Neuronal stem cell (in vitro differentiated cells): ENCODE measurements at regions not wholly inside any gene's neighbourhood (a gene's known extent, or its start where the extent isn't known, plus 50 kb on each side); places are given as distances from the start of the nearest gene placed in this dataset.

Experiments used
- DNase-seq: peaks from one replicate; pipeline ENCODE4 v3.0.0-alpha.2; 2013; ENCODE audit warnings: low spot score
- H2AFZ ChIP-seq: one replicate; pipeline ENCODE4 v1.6.1; 2013; ENCODE audit warnings: mild to moderate bottlenecking, low read length, inconsistent platforms
- H2AK5ac ChIP-seq: 2 replicates; pipeline ENCODE4 v1.6.1; 2013; ENCODE audit warnings: low read depth, mild to moderate bottlenecking, inconsistent platforms, low read length, moderate library complexity, mixed read lengths
- H2BK120ac ChIP-seq: 2 replicates; pipeline ENCODE4 v1.6.1; 2013; ENCODE audit warnings: low read depth, mild to moderate bottlenecking, inconsistent platforms, low read length, moderate library complexity, mixed read lengths
- H2BK12ac ChIP-seq: one replicate; pipeline ENCODE4 v1.6.1; 2013; ENCODE audit warnings: low read length, inconsistent platforms
- H2BK15ac ChIP-seq: 2 replicates; pipeline ENCODE4 v1.6.1; 2013; ENCODE audit warnings: mild to moderate bottlenecking, low read length, inconsistent platforms, mixed read lengths
- H2BK5ac ChIP-seq: one replicate; pipeline ENCODE4 v1.6.1; 2013; ENCODE audit warnings: inconsistent platforms, mild to moderate bottlenecking, low read length, moderate library complexity
- H3K14ac ChIP-seq: one replicate; pipeline ENCODE4 v1.6.1; 2013; ENCODE audit warnings: low read length, inconsistent platforms
- H3K18ac ChIP-seq: 2 replicates; pipeline ENCODE4 v1.6.1; 2013; ENCODE audit warnings: low read length, inconsistent platforms
- H3K23ac ChIP-seq: 2 replicates; pipeline ENCODE4 v1.6.1; 2013; ENCODE audit warnings: low read depth, mild to moderate bottlenecking, mixed read lengths, low read length, inconsistent platforms; ENCODE audit not compliant: poor library complexity
- H3K27ac ChIP-seq: replicated peaks from 3 replicates; pipeline ENCODE4 v1.5.1; 2013; ENCODE audit warnings: low read length, inconsistent platforms
- H3K27me3 ChIP-seq, 3 experiments: 2 replicates each; pipeline ENCODE4 v1.6.1; 2013; ENCODE audit warnings: low read length in 3 of 3, mild to moderate bottlenecking in 2 of 3, inconsistent platforms in 1 of 3, low read depth in 1 of 3, mixed read lengths in 1 of 3, moderate library complexity in 1 of 3; ENCODE audit not compliant: control insufficient read depth in 3 of 3, insufficient read depth in 3 of 3
- H3K36me3 ChIP-seq, 2 donors: replicated peaks in 1 of 2; 2 replicates each; pipeline ENCODE4 v1.6.1; 2013; ENCODE audit warnings: low read length in 2 of 2; ENCODE audit not compliant: control insufficient read depth in 2 of 2, insufficient read depth in 2 of 2
- H3K4ac ChIP-seq: 2 replicates; pipeline ENCODE4 v1.6.1; 2013; ENCODE audit warnings: inconsistent platforms, mild to moderate bottlenecking, low read length, moderate library complexity
- H3K4me1 ChIP-seq, 2 donors: 1 replicate in 1 of 2; 2 replicates in 1 of 2; pipeline ENCODE4 v1.6.1; 2013; ENCODE audit warnings: low read length in 2 of 2, low read depth in 1 of 2; ENCODE audit not compliant: control insufficient read depth in 2 of 2, insufficient read depth in 1 of 2
- H3K4me2 ChIP-seq: one replicate; pipeline ENCODE4 v1.6.1; 2013; ENCODE audit warnings: mild to moderate bottlenecking, low read length, inconsistent platforms; ENCODE audit not compliant: insufficient read depth, poor library complexity, severe bottlenecking
- H3K4me3 ChIP-seq, 2 donors: 2 replicates each; pipeline ENCODE4 v1.5.1; 2013; ENCODE audit warnings: low read length in 2 of 2, mild to moderate bottlenecking in 2 of 2, inconsistent platforms in 1 of 2, moderate library complexity in 1 of 2
- H3K79me1 ChIP-seq: one replicate; pipeline ENCODE4 v1.6.1; 2013; ENCODE audit warnings: low read depth, mild to moderate bottlenecking, inconsistent platforms, low read length, moderate library complexity
- H3K9ac ChIP-seq: one replicate; pipeline ENCODE4 v1.6.1; 2013; ENCODE audit warnings: mild to moderate bottlenecking, low read depth, low read length, inconsistent platforms; ENCODE audit not compliant: poor library complexity
- H3K9me3 ChIP-seq, 2 donors: replicated peaks in 1 of 2; 2 replicates each; pipeline versions ENCODE3 to v1.6.1; 2013; ENCODE audit warnings: low read length in 2 of 2, mild to moderate bottlenecking in 2 of 2, inconsistent platforms in 1 of 2, low read depth in 1 of 2, mixed read lengths in 1 of 2, moderate library complexity in 1 of 2; ENCODE audit not compliant: control insufficient read depth in 2 of 2, insufficient read depth in 1 of 2
- H4K8ac ChIP-seq: one replicate; pipeline ENCODE4 v1.6.1; 2013; ENCODE audit warnings: low read depth, mild to moderate bottlenecking, inconsistent platforms, low read length, moderate library complexity
- H4K91ac ChIP-seq: one replicate; pipeline ENCODE4 v1.6.1; 2013; ENCODE audit warnings: low read length, low read depth, mild to moderate bottlenecking, inconsistent platforms; ENCODE audit not compliant: poor library complexity
- WGBS, 2 donors: extraction: QIAGEN DNeasy Blood & Tissue Kit; methylation state at CpG; one replicate each; pipeline ENCODE4 v1.1.7; 2013; ENCODE audit warnings: missing lambda C conversion rate in 2 of 2, mixed read lengths in 1 of 2; ENCODE audit not compliant: insufficient read length in 2 of 2, insufficient replicate concordance in 1 of 2; ENCODE audit errors: extremely low coverage in 2 of 2; 5-methylcytosine and 5-hydroxymethylcytosine counted together

- no peak overlapping the region for H2BK5ac ChIP-seq
- no peak overlapping the region for H4K8ac ChIP-seq
- no peak overlapping the region for H3K9ac ChIP-seq
- WGBS, 2 donors: no CpG with 5 or more reads among the region's 6 CpGs
- H2AK5ac ChIP-seq: no peak overlapping the region
- no peak overlapping the region for H2BK15ac ChIP-seq
- no peaks in the 10 kb centered on the region for H3K4me1 ChIP-seq
- H3K14ac ChIP-seq: no peak overlapping the region
- H3K23ac ChIP-seq: no peak overlapping the region
- no peaks in the 10 kb centered on the region for H3K79me1 ChIP-seq
- H3K27me3 ChIP-seq: peaks cover 0 to 7% (median 0%) of the 10 kb centered on the region in 3 experiments
- peak overlapping the region in 1 of 2 donors; percentile 29 for H3K4me3 ChIP-seq
- no peak overlapping the region for H3K27ac ChIP-seq
- H3K4ac ChIP-seq: no peak overlapping the region
- no peaks in the 10 kb centered on the region for H3K36me3 ChIP-seq
- H4K91ac ChIP-seq: no peak overlapping the region
- DNase-seq: no peak
- no peak overlapping the region for H3K18ac ChIP-seq
- H3K4me2 ChIP-seq: no peak overlapping the region
- H2BK12ac ChIP-seq: no peak overlapping the region
- peaks cover 0 to 18% of the 10 kb centered on the region in 2 donors for H3K9me3 ChIP-seq
- H2AFZ ChIP-seq: no peak overlapping the region
- no peak overlapping the region for H2BK120ac ChIP-seq
Observed at GRCh38 chr14:105974902-105975301, 448.5 kb downstream of the TMEM121 start.

GRCh38 chr14:105978618-105979295, 452.4 kb downstream of the TMEM121 start:
- H3K4ac ChIP-seq: no peak overlapping the region
- no peak overlapping the region for H3K9ac ChIP-seq
- no peak overlapping the region for H2BK5ac ChIP-seq
- H3K27ac ChIP-seq: no peak overlapping the region
- H4K8ac ChIP-seq: no peak overlapping the region
- no peak overlapping the region for H3K4me2 ChIP-seq
- DNase-seq: no peak
- no peak overlapping the region for H2BK12ac ChIP-seq
- H3K27me3 ChIP-seq: peaks cover 0 to 4% (median 0%) of the 10 kb centered on the region in 3 experiments
- no peak overlapping the region for H2AK5ac ChIP-seq
- H2AFZ ChIP-seq: no peak overlapping the region
- H3K4me3 ChIP-seq: no peak overlapping the region
- no peaks in the 10 kb centered on the region for H3K4me1 ChIP-seq
- no peak overlapping the region for H2BK15ac ChIP-seq
- H3K14ac ChIP-seq: no peak overlapping the region
- WGBS, 2 donors: no CpG with 5 or more reads among the region's 26 CpGs
- H3K9me3 ChIP-seq: peaks cover 0 to 16% of the 10 kb centered on the region in 2 donors
- no peak overlapping the region for H3K23ac ChIP-seq
- H4K91ac ChIP-seq: no peak overlapping the region
- H3K18ac ChIP-seq: no peak overlapping the region
- no peak overlapping the region for H2BK120ac ChIP-seq
- H3K36me3 ChIP-seq: no peaks in the 10 kb centered on the region
- no peaks in the 10 kb centered on the region for H3K79me1 ChIP-seq

GRCh38 chr14:105979446-105979845, 453.1 kb downstream of the TMEM121 start:
- H3K4me2 ChIP-seq: no peak overlapping the region

GRCh38 chr14:105980224-105980623, 453.8 kb downstream of the TMEM121 start:
- Histone ChIP-seq H2BK120ac (no peak overlapping the region), H3K27ac (no peak overlapping the region), H2BK12ac (no peak overlapping the region), H3K27me3 (peaks cover 0 to 4% (median 0%) of the 10 kb centered on the region in 3 experiments), H3K23ac (no peak overlapping the region), H3K9ac (no peak overlapping the region), H2BK5ac (no peak overlapping the region), H3K18ac (no peak overlapping the region), H3K4me1 (no peaks in the 10 kb centered on the region), H2AK5ac (no peak overlapping the region), H3K4ac (no peak overlapping the region), H2AFZ (no peak overlapping the region), H3K9me3 (peaks cover 0 to 4% of the 10 kb centered on the region in 2 donors), H4K91ac (no peak overlapping the region), H2BK15ac (no peak overlapping the region), H3K4me3 (peak overlapping the region in 1 of 2 donors; percentile 40), H3K14ac (no peak overlapping the region), H3K79me1 (no peaks in the 10 kb centered on the region), H4K8ac (no peak overlapping the region), H3K4me2 (no peak overlapping the region), H3K36me3 (no peaks in the 10 kb centered on the region)
- WGBS, 2 donors: no CpG with 5 or more reads among the region's 10 CpGs
- DNase-seq: no peak

More at GRCh38 chr14:105979446-105979845, 453.1 kb downstream of the TMEM121 start:
- no peak overlapping the region for H4K8ac ChIP-seq
- H3K4me1 ChIP-seq: no peaks in the 10 kb centered on the region
- no peak overlapping the region for H2AFZ ChIP-seq
- H3K23ac ChIP-seq: no peak overlapping the region
- H3K18ac ChIP-seq: no peak overlapping the region
- no peak overlapping the region for H4K91ac ChIP-seq
- H2BK120ac ChIP-seq: no peak overlapping the region
- H3K4ac ChIP-seq: no peak overlapping the region
- no peak overlapping the region for H2BK15ac ChIP-seq
- no peaks in the 10 kb centered on the region for H3K36me3 ChIP-seq
- no peak for DNase-seq
- no peak overlapping the region for H3K27ac ChIP-seq
- no peak overlapping the region for H3K9ac ChIP-seq
- H2AK5ac ChIP-seq: no peak overlapping the region
- H2BK12ac ChIP-seq: no peak overlapping the region
- H3K9me3 ChIP-seq: peaks cover 0 to 9% of the 10 kb centered on the region in 2 donors
- H2BK5ac ChIP-seq: no peak overlapping the region
- H3K14ac ChIP-seq: no peak overlapping the region
- WGBS, 2 donors: no CpG with 5 or more reads among the region's 9 CpGs
- H3K79me1 ChIP-seq: no peaks in the 10 kb centered on the region
- peaks cover 0 to 4% (median 0%) of the 10 kb centered on the region in 3 experiments for H3K27me3 ChIP-seq
- H3K4me3 ChIP-seq: no peak overlapping the region
